ENCODE measurements at regions not wholly inside any gene's neighbourhood (a gene's known extent, or its start where the extent isn't known, plus 50 kb on each side); places are given as distances from the start of the nearest gene placed in this dataset.

DNA sequence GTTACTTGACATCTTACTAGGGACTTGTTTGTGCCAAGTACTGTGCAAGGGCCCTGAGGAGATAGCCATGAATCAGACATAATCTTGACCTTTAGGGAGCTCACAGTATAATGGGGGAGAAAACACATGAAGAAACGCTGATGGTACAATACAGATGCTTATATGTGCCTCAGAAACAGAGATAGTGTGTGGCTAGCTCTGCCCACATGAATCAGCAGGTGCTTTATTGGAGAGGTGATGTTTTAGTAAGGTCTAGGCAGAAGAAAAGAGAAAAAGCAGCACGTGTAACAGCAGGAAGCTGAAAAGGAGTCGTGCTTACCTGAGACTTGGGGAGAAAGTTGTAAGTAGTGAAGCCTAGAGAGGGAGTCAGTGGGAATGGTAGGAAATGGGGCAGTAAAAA lies 60.6 kb upstream of the LMO4 start:
- Histone ChIP-seq H3K36me3 (ENCODE audit: control insufficient read depth, insufficient read depth, low read length) (no peaks in the 10 kb centered on the region), H2BK120ac (ENCODE audit: low read depth, low read length) (no peak overlapping the region), H2AK5ac (ENCODE audit: low read depth, low read length) (no peak overlapping the region), H3K4me1 (ENCODE audit: control insufficient read depth, insufficient read depth, low read length) (no peaks in the 10 kb centered on the region), H3K9me3 (ENCODE audit: control insufficient read depth, insufficient read depth, low read length) (no peaks in the 10 kb centered on the region), H3K79me1 (ENCODE audit: low read depth in 1 of 2, low read length in 2 of 2) (no peaks in the 10 kb centered on the region), H2BK15ac (ENCODE audit: low read depth, low read length) (no peak overlapping the region), H4K5ac (ENCODE audit: low read depth, low read length) (no peak overlapping the region), H3K4ac (ENCODE audit: low read depth, low read length) (no peak overlapping the region), H3K56ac (ENCODE audit: extremely low read depth, insufficient read depth, low read length) (no peak overlapping the region), H2AK9ac (replicated peaks; ENCODE audit: low read depth, low read length, poor library complexity) (no peak overlapping the region), H3K9ac (ENCODE audit: low read depth, low read length) (no peak overlapping the region), H3K9me1 (ENCODE audit: insufficient read depth, low read length) (no peaks in the 10 kb centered on the region), H2BK5ac (ENCODE audit: low read depth, low read length, poor library complexity, severe bottlenecking) (no peak overlapping the region), H3K4me3 (ENCODE audit: insufficient read depth, low read depth, low read length) (no peak overlapping the region), H2AFZ (replicated peaks; ENCODE audit: low read length, poor library complexity) (no peak overlapping the region), H4K20me1 (ENCODE audit: insufficient read depth, low read length) (no peaks in the 10 kb centered on the region), H3K18ac (ENCODE audit: low read depth, low read length) (no peak overlapping the region), H2BK20ac (ENCODE audit: low read depth, low read length) (no peak overlapping the region), H3K23ac (ENCODE audit: low read depth, low read length) (no peak overlapping the region), H3K4me2 (ENCODE audit: low read depth, low read length) (no peak overlapping the region), H4K8ac (ENCODE audit: low read depth in 2 of 2, low read length in 2 of 2) (no peak overlapping the region), H3K14ac (replicated peaks; ENCODE audit: low read depth, low read length) (no peak overlapping the region), H3K27ac (ENCODE audit: insufficient read depth, low read length) (no peak overlapping the region), H4K91ac (ENCODE audit: insufficient read depth, low read depth, low read length) (no peak overlapping the region), H3K27me3 (ENCODE audit: control insufficient read depth, insufficient read depth, low read length) (no peaks in the 10 kb centered on the region; the same call in none of the 2 replicates)
- no peak for ATAC-seq (ENCODE audit: low read depth)
- BruUV-seq (replicated peaks) = no TSS peak
- intact Hi-C loops (cut with micrococcal nuclease) = no loop called here
- DNase-seq = no peak
- in situ Hi-C loops (cut with MboI; ENCODE audit: low sequenced_read_pairs) = no loop called here
- TF ChIP-seq RFX5 (IDR thresholded peaks at IDR 0.05; ENCODE audit: low read depth, low read length) (no peak), CEBPB (IDR thresholded peaks at IDR 0.05; ENCODE audit: low read depth, low read length) (no peak), RAD21 (IDR thresholded peaks at IDR 0.05; ENCODE audit: low read length) (no peak), MXI1 (IDR thresholded peaks at IDR 0.05; ENCODE audit: borderline replicate concordance, low read depth, low read length) (no peak), MAFK (IDR thresholded peaks at IDR 0.05; ENCODE audit: low read depth, low read length) (no peak), SMC3 (IDR thresholded peaks at IDR 0.05; ENCODE audit: low read depth, low read length) (no peak)
- TF ChIP-seq, protein P1, sequence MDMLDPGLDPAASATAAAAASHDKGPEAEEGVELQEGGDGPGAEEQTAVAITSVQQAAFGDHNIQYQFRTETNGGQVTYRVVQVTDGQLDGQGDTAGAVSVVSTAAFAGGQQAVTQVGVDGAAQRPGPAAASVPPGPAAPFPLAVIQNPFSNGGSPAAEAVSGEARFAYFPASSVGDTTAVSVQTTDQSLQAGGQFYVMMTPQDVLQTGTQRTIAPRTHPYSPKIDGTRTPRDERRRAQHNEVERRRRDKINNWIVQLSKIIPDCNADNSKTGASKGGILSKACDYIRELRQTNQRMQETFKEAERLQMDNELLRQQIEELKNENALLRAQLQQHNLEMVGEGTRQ (IDR thresholded peaks at IDR 0.05; ENCODE audit: low read depth, low read length) = no peak
- TF ChIP-seq, protein P2, sequence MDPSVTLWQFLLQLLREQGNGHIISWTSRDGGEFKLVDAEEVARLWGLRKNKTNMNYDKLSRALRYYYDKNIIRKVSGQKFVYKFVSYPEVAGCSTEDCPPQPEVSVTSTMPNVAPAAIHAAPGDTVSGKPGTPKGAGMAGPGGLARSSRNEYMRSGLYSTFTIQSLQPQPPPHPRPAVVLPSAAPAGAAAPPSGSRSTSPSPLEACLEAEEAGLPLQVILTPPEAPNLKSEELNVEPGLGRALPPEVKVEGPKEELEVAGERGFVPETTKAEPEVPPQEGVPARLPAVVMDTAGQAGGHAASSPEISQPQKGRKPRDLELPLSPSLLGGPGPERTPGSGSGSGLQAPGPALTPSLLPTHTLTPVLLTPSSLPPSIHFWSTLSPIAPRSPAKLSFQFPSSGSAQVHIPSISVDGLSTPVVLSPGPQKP (IDR thresholded peaks at IDR 0.05; ENCODE audit: borderline replicate concordance, low read depth, low read length) = no peak
- 52% methylated on average over 3 of the region's 3 CpGs; no CpG with 5 or more reads in 1 of the 2 experiments for WGBS, 2 experiments (ENCODE audit: extremely low coverage in 2 of 2, insufficient read length in 1 of 2)
- dilution Hi-C loops (cut with HindIII; ENCODE audit: low sequenced_read_pairs, unreplicated experiment) = no loop called here
- CTCF ChIA-PET = no interaction called here
- POLR2A ChIA-PET (ENCODE audit: unreplicated experiment) = no interaction called here

Data from IMR-90 (cell line).